Stimulated activated CD4-positive, alpha-beta T cell treated with anti-CD3 and anti-CD28 coated beads, Interleukin-12 subunit alpha, Interleukin-12 subunit beta, amount 100 ng/mL, for 24 hours (primary cell): ENCODE measurements at regions not wholly inside any gene's neighbourhood (a gene's known extent, or its start where the extent isn't known, plus 50 kb on each side); places are given as distances from the start of the nearest gene placed in this dataset.

Experiments used
- DNase-seq, 2 experiments: peaks; one replicate each; pipeline ENCODE4 v3.0.0-alpha.2; 2020; ENCODE audit warnings: low read depth in 2 of 2

GRCh38 chr15:79373113-79373512, 59.0 kb upstream of the MINAR1 start:
- no peak for DNase-seq

GRCh38 chr15:79373728-79374127, 58.4 kb upstream of the MINAR1 start:
- DNase-seq: no peak

GRCh38 chr15:79376383-79376782, 55.8 kb upstream of the MINAR1 start:
- no peak for DNase-seq

DNA sequence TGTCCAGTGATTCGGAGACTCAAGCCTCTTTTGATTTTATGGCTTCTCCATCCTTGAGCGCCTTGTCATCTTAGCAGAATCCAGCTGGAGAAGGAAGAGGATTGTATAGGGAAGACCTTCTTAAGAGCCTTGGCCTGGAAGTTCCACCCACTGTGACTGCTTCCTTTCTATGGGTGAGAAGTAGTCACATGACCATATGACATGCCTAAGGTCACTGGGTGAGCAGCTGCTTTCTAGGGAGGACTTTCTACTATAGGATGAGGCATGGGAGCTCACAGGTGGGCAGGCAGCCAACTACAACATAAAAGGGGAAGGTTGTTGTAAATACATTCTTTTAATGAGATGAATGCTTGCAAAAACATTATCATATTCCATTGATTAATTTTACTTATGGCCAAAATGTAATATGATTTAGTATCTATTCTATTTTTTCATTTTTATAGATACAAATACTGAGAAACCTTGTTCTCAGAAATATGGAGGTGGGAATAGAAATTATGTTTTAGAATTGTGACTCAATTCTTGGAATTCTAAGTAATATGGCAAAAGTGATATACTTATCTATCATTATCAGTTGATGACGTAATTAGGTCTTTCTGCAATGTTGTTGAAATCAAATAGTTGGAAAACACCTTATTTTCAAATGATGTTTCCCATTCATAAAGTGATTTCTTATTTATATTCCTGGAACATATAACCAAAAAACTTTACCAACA, 53.6 kb upstream of the MINAR1 start:
- DNase-seq: no peak

- peak; percentile 52 to 74 for DNase-seq
These were observed 51.2 kb upstream of the MINAR1 start for GRCh38 chr15:79380755-79381497.

GRCh38 chr15:79381593-79381992, 50.5 kb upstream of the MINAR1 start:
- no peak for DNase-seq
